ENCODE measurements at regions not wholly inside any gene's neighbourhood (a gene's known extent, or its start where the extent isn't known, plus 50 kb on each side); places are given as distances from the start of the nearest gene placed in this dataset.
"Not testable (repeated sequence)": the region's sequence is repeated elsewhere in the genome, so short reads cannot be mapped to it uniquely, and the experiment has no call there.

GRCh38 chr9:87193925-87194868 is 246.9 kb upstream of the GAS1 start:
- Histone ChIP-seq H3K27ac (ENCODE audit: low read length) (no peak overlapping the region), H3K36me3 (ENCODE audit: control insufficient read depth, low read depth, low read length) (no peaks in the 10 kb centered on the region), H3K27me3 (ENCODE audit: control insufficient read depth, insufficient read depth, low read length) (no peaks in the 10 kb centered on the region), H3K4me3 (ENCODE audit: low read length) (no peak overlapping the region), H3K4me1 (ENCODE audit: control insufficient read depth, low read depth, low read length) (peaks cover 15% of the 10 kb centered on the region), H3K9me3 (ENCODE audit: control insufficient read depth, low read depth, low read length) (no peaks in the 10 kb centered on the region), H3K9ac (ENCODE audit: low read length) (no peak overlapping the region)

- Histone ChIP-seq H3K36me3 (ENCODE audit: control insufficient read depth, low read depth, low read length) (no peaks in the 10 kb centered on the region), H3K4me3 (ENCODE audit: low read length) (no peak overlapping the region), H3K4me1 (ENCODE audit: control insufficient read depth, low read depth, low read length) (peaks cover 24% of the 10 kb centered on the region), H3K27ac (ENCODE audit: low read length) (no peak overlapping the region), H3K9ac (ENCODE audit: low read length) (no peak overlapping the region), H3K27me3 (ENCODE audit: control insufficient read depth, insufficient read depth, low read length) (no peaks in the 10 kb centered on the region), H3K9me3 (ENCODE audit: control insufficient read depth, low read depth, low read length) (no peaks in the 10 kb centered on the region)
These were observed 248.0 kb upstream of the GAS1 start for GRCh38 chr9:87195306-87195705.

- no peaks in the 10 kb centered on the region for H3K27me3 ChIP-seq (ENCODE audit: control insufficient read depth, insufficient read depth, low read length)
- no peaks in the 10 kb centered on the region for H3K9me3 ChIP-seq (ENCODE audit: control insufficient read depth, low read depth, low read length)
- H3K36me3 ChIP-seq (ENCODE audit: control insufficient read depth, low read depth, low read length) = no peaks in the 10 kb centered on the region
- H3K4me1 ChIP-seq (ENCODE audit: control insufficient read depth, low read depth, low read length) = peaks cover 31% of the 10 kb centered on the region
- H3K4me3 ChIP-seq (ENCODE audit: low read length) = no peak overlapping the region
- H3K9ac ChIP-seq (ENCODE audit: low read length) = no peak overlapping the region
- H3K27ac ChIP-seq (ENCODE audit: low read length) = no peak overlapping the region
These were observed 250.2 kb upstream of the GAS1 start for GRCh38 chr9:87197349-87198130.

GRCh38 chr9:87198716-87199115 is 251.4 kb upstream of the GAS1 start:
- no peaks in the 10 kb centered on the region for H3K36me3 ChIP-seq (ENCODE audit: control insufficient read depth, low read depth, low read length)
- H3K9ac ChIP-seq (ENCODE audit: low read length) = no peak overlapping the region
- no peak overlapping the region for H3K4me3 ChIP-seq (ENCODE audit: low read length)
- H3K9me3 ChIP-seq (ENCODE audit: control insufficient read depth, low read depth, low read length) = no peaks in the 10 kb centered on the region
- H3K27ac ChIP-seq (ENCODE audit: low read length) = no peak overlapping the region
- no peaks in the 10 kb centered on the region for H3K27me3 ChIP-seq (ENCODE audit: control insufficient read depth, insufficient read depth, low read length)
- H3K4me1 ChIP-seq (ENCODE audit: control insufficient read depth, low read depth, low read length) = peaks cover 31% of the 10 kb centered on the region

- Histone ChIP-seq H3K27me3 (ENCODE audit: control insufficient read depth, insufficient read depth, low read length) (no peaks in the 10 kb centered on the region), H3K9ac (ENCODE audit: low read length) (no peak overlapping the region), H3K4me3 (ENCODE audit: low read length) (no peak overlapping the region), H3K9me3 (ENCODE audit: control insufficient read depth, low read depth, low read length) (no peaks in the 10 kb centered on the region), H3K36me3 (ENCODE audit: control insufficient read depth, low read depth, low read length) (no peaks in the 10 kb centered on the region), H3K4me1 (ENCODE audit: control insufficient read depth, low read depth, low read length) (peaks cover 27% of the 10 kb centered on the region), H3K27ac (ENCODE audit: low read length) (no peak overlapping the region)
These were observed 252.0 kb upstream of the GAS1 start for GRCh38 chr9:87199278-87199677.

GRCh38 chr9:87199782-87200181 is 252.5 kb upstream of the GAS1 start:
- H3K27me3 ChIP-seq (ENCODE audit: control insufficient read depth, insufficient read depth, low read length) = no peaks in the 10 kb centered on the region
- no peaks in the 10 kb centered on the region for H3K36me3 ChIP-seq (ENCODE audit: control insufficient read depth, low read depth, low read length)
- H3K9ac ChIP-seq (ENCODE audit: low read length) = no peak overlapping the region
- H3K4me3 ChIP-seq (ENCODE audit: low read length) = no peak overlapping the region
- H3K27ac ChIP-seq (ENCODE audit: low read length) = no peak overlapping the region
- peaks cover 22% of the 10 kb centered on the region for H3K4me1 ChIP-seq (ENCODE audit: control insufficient read depth, low read depth, low read length)
- no peaks in the 10 kb centered on the region for H3K9me3 ChIP-seq (ENCODE audit: control insufficient read depth, low read depth, low read length)

- Histone ChIP-seq H3K4me3 (ENCODE audit: low read length) (no peak overlapping the region), H3K9me3 (ENCODE audit: control insufficient read depth, low read depth, low read length) (no peaks in the 10 kb centered on the region), H3K9ac (ENCODE audit: low read length) (no peak overlapping the region), H3K4me1 (ENCODE audit: control insufficient read depth, low read depth, low read length) (peaks cover 21% of the 10 kb centered on the region), H3K36me3 (ENCODE audit: control insufficient read depth, low read depth, low read length) (no peaks in the 10 kb centered on the region), H3K27ac (ENCODE audit: low read length) (no peak overlapping the region), H3K27me3 (ENCODE audit: control insufficient read depth, insufficient read depth, low read length) (no peaks in the 10 kb centered on the region)
These were observed 254.0 kb upstream of the GAS1 start for GRCh38 chr9:87201351-87201751.

- no peaks in the 10 kb centered on the region for H3K27me3 ChIP-seq (ENCODE audit: control insufficient read depth, insufficient read depth, low read length)
- H3K4me3 ChIP-seq (ENCODE audit: low read length) = no peak overlapping the region
- H3K9ac ChIP-seq (ENCODE audit: low read length) = no peak overlapping the region
- peaks cover 2% of the 10 kb centered on the region for H3K4me1 ChIP-seq (ENCODE audit: control insufficient read depth, low read depth, low read length)
- no peak overlapping the region for H3K27ac ChIP-seq (ENCODE audit: low read length)
- no peaks in the 10 kb centered on the region for H3K36me3 ChIP-seq (ENCODE audit: control insufficient read depth, low read depth, low read length)
- H3K9me3 ChIP-seq (ENCODE audit: control insufficient read depth, low read depth, low read length) = no peaks in the 10 kb centered on the region
These were observed 258.9 kb upstream of the GAS1 start for GRCh38 chr9:87206064-87206661.

GRCh38 chr9:87210658-87211057 is 263.4 kb upstream of the GAS1 start:
- H3K27ac ChIP-seq (ENCODE audit: low read length); H3K4me3 ChIP-seq (ENCODE audit: low read length); H3K9me3 ChIP-seq (ENCODE audit: control insufficient read depth, low read depth, low read length); H3K9ac ChIP-seq (ENCODE audit: low read length); H3K27me3 ChIP-seq (ENCODE audit: control insufficient read depth, insufficient read depth, low read length); H3K36me3 ChIP-seq (ENCODE audit: control insufficient read depth, low read depth, low read length): not testable (repeated sequence)
- peaks cover 15% of the 10 kb centered on the region for H3K4me1 ChIP-seq (ENCODE audit: control insufficient read depth, low read depth, low read length)

- H3K4me1 ChIP-seq (ENCODE audit: control insufficient read depth, low read depth, low read length) = peaks cover 15% of the 10 kb centered on the region
- H3K27ac ChIP-seq (ENCODE audit: low read length) = no peak overlapping the region
- no peak overlapping the region for H3K4me3 ChIP-seq (ENCODE audit: low read length)
- no peak overlapping the region for H3K9ac ChIP-seq (ENCODE audit: low read length)
- no peaks in the 10 kb centered on the region for H3K36me3 ChIP-seq (ENCODE audit: control insufficient read depth, low read depth, low read length)
- H3K9me3 ChIP-seq (ENCODE audit: control insufficient read depth, low read depth, low read length) = no peaks in the 10 kb centered on the region
- no peaks in the 10 kb centered on the region for H3K27me3 ChIP-seq (ENCODE audit: control insufficient read depth, insufficient read depth, low read length)
These were observed 264.4 kb upstream of the GAS1 start for GRCh38 chr9:87211669-87212068.

- Histone ChIP-seq H3K27me3 (ENCODE audit: control insufficient read depth, insufficient read depth, low read length) (no peaks in the 10 kb centered on the region), H3K27ac (ENCODE audit: low read length) (no peak overlapping the region)
These were observed 265.3 kb upstream of the GAS1 start for GRCh38 chr9:87212605-87213021.

More at GRCh38 chr9:87212605-87213021, 265.3 kb upstream of the GAS1 start:
- Histone ChIP-seq H3K9me3 (ENCODE audit: control insufficient read depth, low read depth, low read length) (no peaks in the 10 kb centered on the region), H3K36me3 (ENCODE audit: control insufficient read depth, low read depth, low read length) (no peaks in the 10 kb centered on the region), H3K4me3 (ENCODE audit: low read length) (no peak overlapping the region), H3K4me1 (ENCODE audit: control insufficient read depth, low read depth, low read length) (peaks cover 15% of the 10 kb centered on the region), H3K9ac (ENCODE audit: low read length) (no peak overlapping the region)
